ENCODE measurements at regions not wholly inside any gene's neighbourhood (a gene's known extent, or its start where the extent isn't known, plus 50 kb on each side); places are given as distances from the start of the nearest gene placed in this dataset.

GRCh38 chr5:66469684-66470083, 126.5 kb upstream of the MAST4 start:
- H3K9me3 ChIP-seq, result no peaks in the 10 kb centered on the region
- no peak for DNase-seq
- no peaks in the 10 kb centered on the region for H3K4me1 ChIP-seq
- no peaks in the 10 kb centered on the region for H3K27me3 ChIP-seq
- intact Hi-C loops (cut with DNase I; ENCODE audit: low total_unique reads), result no loop called here
- H3K27ac ChIP-seq, result no peak overlapping the region
- no peak for TF ChIP-seq CTCF (IDR thresholded peaks at IDR 0.05)
- no peaks in the 10 kb centered on the region for H3K36me3 ChIP-seq
- no peak overlapping the region for H3K4me3 ChIP-seq

DNA sequence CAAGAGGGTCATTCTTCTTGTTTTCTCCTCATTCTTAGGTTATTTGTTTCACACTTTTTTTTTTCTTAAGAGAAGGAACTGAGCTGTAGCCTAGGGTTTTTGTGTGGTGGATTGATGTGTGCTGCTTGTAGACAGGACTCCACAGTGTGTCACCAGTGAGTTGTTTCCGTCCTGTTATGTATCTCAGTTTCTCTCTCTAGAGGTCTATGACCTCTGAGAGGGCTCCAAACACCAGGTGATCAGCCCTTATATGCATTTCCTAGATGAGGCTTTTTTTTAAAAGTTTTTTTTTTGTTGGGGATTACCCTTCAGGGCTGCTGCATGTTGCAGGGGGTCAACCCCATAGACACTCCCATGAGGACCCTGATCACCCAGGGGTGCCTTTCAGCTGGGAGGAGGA, 124.2 kb upstream of the MAST4 start:
- DNase-seq, result no peak
- H3K9me3 ChIP-seq, result no peaks in the 10 kb centered on the region
- no peaks in the 10 kb centered on the region for H3K36me3 ChIP-seq
- no peaks in the 10 kb centered on the region for H3K27me3 ChIP-seq
- H3K4me3 ChIP-seq, result no peak overlapping the region
- no peak overlapping the region for H3K27ac ChIP-seq
- intact Hi-C loops (cut with DNase I; ENCODE audit: low total_unique reads), result no loop called here
- TF ChIP-seq CTCF (IDR thresholded peaks at IDR 0.05), result no peak
- H3K4me1 ChIP-seq, result no peaks in the 10 kb centered on the region

DNA sequence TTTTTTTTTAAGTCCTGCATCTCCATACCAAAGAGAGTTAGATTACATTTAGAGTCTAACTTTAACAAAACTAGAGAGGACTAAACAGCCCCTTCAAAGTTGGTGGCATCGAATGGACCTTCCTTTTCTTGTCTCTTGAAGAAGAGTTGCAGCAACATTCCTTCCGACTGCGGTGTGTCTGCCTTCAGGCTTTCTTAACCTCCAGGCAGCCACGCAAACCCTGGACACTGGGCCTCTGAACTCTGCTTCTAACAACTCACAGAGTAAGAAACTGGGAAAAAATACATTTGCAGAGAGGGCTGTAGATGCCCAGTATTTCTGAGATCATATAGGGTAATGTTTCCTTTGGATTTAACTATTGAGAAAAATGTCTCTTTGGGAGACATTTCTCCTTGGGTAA, 120.5 kb upstream of the MAST4 start:
- Histone ChIP-seq H3K36me3 (no peaks in the 10 kb centered on the region), H3K9me3 (no peaks in the 10 kb centered on the region), H3K27me3 (no peaks in the 10 kb centered on the region), H3K4me3 (no peak overlapping the region), H3K4me1 (no peaks in the 10 kb centered on the region), H3K27ac (no peak overlapping the region)
- DNase-seq, result no peak
- intact Hi-C loops (cut with DNase I; ENCODE audit: low total_unique reads), result no loop called here
- no peak for TF ChIP-seq CTCF (IDR thresholded peaks at IDR 0.05)

- H3K36me3 ChIP-seq, result no peaks in the 10 kb centered on the region
- H3K4me1 ChIP-seq, result no peaks in the 10 kb centered on the region
- no peaks in the 10 kb centered on the region for H3K27me3 ChIP-seq
- peaks cover 0 to 8% (median 6%) of the 10 kb centered on the region in 3 donors for H3K9me3 ChIP-seq
- intact Hi-C loops (cut with DNase I; ENCODE audit: low total_unique reads), result no loop called here
- no peak for TF ChIP-seq CTCF (IDR thresholded peaks at IDR 0.05)
- H3K4me3 ChIP-seq, result no peak overlapping the region
- no peak for DNase-seq
- H3K27ac ChIP-seq, result no peak overlapping the region
Observed at GRCh38 chr5:66477596-66477995, 118.6 kb upstream of the MAST4 start.

- TF ChIP-seq CTCF (IDR thresholded peaks at IDR 0.05), result no peak
- DNase-seq, result no peak
- H3K9me3 ChIP-seq, result peaks cover 0 to 10% (median 6%) of the 10 kb centered on the region in 3 donors
Observed at GRCh38 chr5:66494437-66494836, 101.8 kb upstream of the MAST4 start.

GRCh38 chr5:66498791-66499207, 97.4 kb upstream of the MAST4 start:
- H3K4me1 ChIP-seq, result no peaks in the 10 kb centered on the region
- H3K36me3 ChIP-seq, result no peaks in the 10 kb centered on the region
- no peaks in the 10 kb centered on the region for H3K9me3 ChIP-seq
- no peak overlapping the region for H3K4me3 ChIP-seq
- intact Hi-C loops (cut with DNase I; ENCODE audit: low total_unique reads), result no loop called here
- no peak overlapping the region for H3K27ac ChIP-seq
- DNase-seq, result no peak
- no peak for TF ChIP-seq CTCF (IDR thresholded peaks at IDR 0.05)
- no peaks in the 10 kb centered on the region for H3K27me3 ChIP-seq

More at GRCh38 chr5:66494437-66494836, 101.8 kb upstream of the MAST4 start:
- Histone ChIP-seq H3K27me3 (no peaks in the 10 kb centered on the region), H3K4me3 (no peak overlapping the region), H3K36me3 (no peaks in the 10 kb centered on the region), H3K4me1 (no peaks in the 10 kb centered on the region), H3K27ac (no peak overlapping the region)
- intact Hi-C loops (cut with DNase I; ENCODE audit: low total_unique reads), result no loop called here
